ENCODE measurements at regions not wholly inside any gene's neighbourhood (a gene's known extent, or its start where the extent isn't known, plus 50 kb on each side); places are given as distances from the start of the nearest gene placed in this dataset.

GRCh38 chr5:38789134-38789533 is 56.7 kb upstream of the OSMR start:
- no peaks in the 10 kb centered on the region for H4K20me1 ChIP-seq (ENCODE audit: control insufficient read depth, insufficient read depth, insufficient read length)
- no peak overlapping the region for H4K91ac ChIP-seq (ENCODE audit: insufficient read length, low read depth, low read length)
- H2BK120ac ChIP-seq (ENCODE audit: low read depth, low read length, poor library complexity, severe bottlenecking) = no peak overlapping the region
- Mint-ChIP-seq H3K27ac (no peak overlapping the region), H3K9me3 (peaks cover 12 to 14% of the 10 kb centered on the region in 2 experiments), H3K27me3 (ENCODE audit: low read depth) (no peaks in the 10 kb centered on the region), H3K36me3 (ENCODE audit: insufficient read depth in 1 of 3, low read depth in 3 of 3) (peaks cover 0 to 5% (median 0%) of the 10 kb centered on the region in 3 experiments; a peak in 1 of 7 replicates), H3K4me1 (no peaks in the 10 kb centered on the region), H3K4me3 (no peak overlapping the region)
- H3K4me1 ChIP-seq (ENCODE audit: insufficient read depth, low read length) = no peaks in the 10 kb centered on the region
- TF ChIP-seq CTCF (conservative IDR thresholded peaks at IDR 0.05) = no peak
- no peaks in the 10 kb centered on the region for H3K9me3 ChIP-seq (ENCODE audit: control insufficient read depth, low read depth, low read length)
- H3K56ac ChIP-seq (ENCODE audit: insufficient read length, low read depth, low read length) = no peak overlapping the region
- no peak for DNase-seq
- H3K4me2 ChIP-seq (ENCODE audit: insufficient read depth, insufficient read length, low read length) = no peak overlapping the region
- H3K14ac ChIP-seq (ENCODE audit: insufficient read depth, low read length) = no peak overlapping the region
- H3K79me1 ChIP-seq (ENCODE audit: insufficient read depth, low read depth, low read length, poor library complexity, severe bottlenecking) = no peaks in the 10 kb centered on the region
- no peak overlapping the region for H4K8ac ChIP-seq (replicated peaks; ENCODE audit: insufficient read length, low read depth, low read length)
- no peak overlapping the region for H2BK20ac ChIP-seq (ENCODE audit: low read depth, low read length, poor library complexity, severe bottlenecking)
- H3K18ac ChIP-seq (ENCODE audit: insufficient read length, low read depth, low read length) = no peak overlapping the region
- H3T11ph ChIP-seq (ENCODE audit: low read length) = no peak overlapping the region
- no peak overlapping the region for H3K23ac ChIP-seq (ENCODE audit: insufficient read length, low read depth, low read length)
- H3K79me2 ChIP-seq (ENCODE audit: insufficient read depth, low read length) = no peaks in the 10 kb centered on the region
- no peak overlapping the region for H3K9ac ChIP-seq (ENCODE audit: extremely low read depth, insufficient read length, low read length)
- WGBS (ENCODE audit: extremely low coverage, insufficient read length, low lambda C conversion rate) = no CpG with 5 or more reads among the region's 2 CpGs
- no peak overlapping the region for H2BK5ac ChIP-seq (ENCODE audit: insufficient read length, low read length)
- H3K27me3 ChIP-seq (ENCODE audit: insufficient read depth, low read length) = no peaks in the 10 kb centered on the region
- H2BK15ac ChIP-seq (ENCODE audit: low read depth, low read length) = no peak overlapping the region
- H2BK12ac ChIP-seq (ENCODE audit: insufficient read length, low read depth, low read length) = no peak overlapping the region
- H4K5ac ChIP-seq (ENCODE audit: insufficient read length, low read depth, low read length) = no peak overlapping the region
- H3K23me2 ChIP-seq (ENCODE audit: insufficient read length, low read depth, low read length, poor library complexity, severe bottlenecking) = no peaks in the 10 kb centered on the region
- no peak overlapping the region for H3K27ac ChIP-seq (ENCODE audit: insufficient read length, low read depth, low read length)
- no peak overlapping the region for H2AFZ ChIP-seq (ENCODE audit: low read length)
- H3K4ac ChIP-seq (ENCODE audit: low read depth, low read length) = no peak overlapping the region
- no peak overlapping the region for H2AK5ac ChIP-seq (ENCODE audit: insufficient read length, low read length)

Measured in H9 (cell line).